IMR-90 (cell line): ENCODE measurements at regions not wholly inside any gene's neighbourhood (a gene's known extent, or its start where the extent isn't known, plus 50 kb on each side); places are given as distances from the start of the nearest gene placed in this dataset.

Experiments
- MAFK ChIP-seq: IDR thresholded peaks from 2 replicates; pipeline ENCODE4 v1.6.1; 2012; ENCODE audit warnings: low read depth, low read length, improper control_type of control experiment
- NFE2L2 ChIP-seq: fragments of 150-350 bp; IDR thresholded peaks from 2 replicates; pipeline ENCODE4 v1.6.1; 2016; ENCODE audit warnings: low read depth, mild to moderate bottlenecking, low read length
- SMC3 ChIP-seq: fragments of 150-350 bp; IDR thresholded peaks from 2 replicates; pipeline ENCODE4 v1.6.1; 2016; ENCODE audit warnings: low read depth, mild to moderate bottlenecking, antibody characterized with exemption, low read length, moderate library complexity
- TF ChIP-seq, protein P1 (sequence below): conservative IDR thresholded peaks from 2 replicates; pipeline ENCODE4 v1.5.1; 2012; ENCODE audit warnings: mild to moderate bottlenecking, low read depth, low read length, improper control_type of control experiment

DNA sequence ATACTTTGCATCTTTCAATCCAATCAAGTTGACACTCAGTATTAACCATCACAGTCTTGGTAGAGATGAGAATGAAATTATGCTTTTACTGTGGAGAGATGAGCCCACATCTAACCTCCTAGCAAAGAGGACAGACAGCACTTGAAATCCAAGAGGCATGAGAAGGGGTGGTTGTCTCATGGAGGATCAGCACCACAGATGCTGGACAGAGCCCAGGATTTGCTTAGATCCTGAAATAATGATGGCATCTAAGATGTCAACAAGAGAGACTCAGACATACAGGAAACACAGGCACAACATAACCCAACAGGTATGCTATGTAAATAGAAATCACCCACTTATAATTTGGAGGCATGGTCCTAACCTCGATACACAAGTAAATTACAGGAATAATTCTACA, 74.3 kb upstream of the VCX2 start:
- TF ChIP-seq MAFK (no peak), NFE2L2 (no peak), SMC3 (no peak)
- TF ChIP-seq, protein P1, sequence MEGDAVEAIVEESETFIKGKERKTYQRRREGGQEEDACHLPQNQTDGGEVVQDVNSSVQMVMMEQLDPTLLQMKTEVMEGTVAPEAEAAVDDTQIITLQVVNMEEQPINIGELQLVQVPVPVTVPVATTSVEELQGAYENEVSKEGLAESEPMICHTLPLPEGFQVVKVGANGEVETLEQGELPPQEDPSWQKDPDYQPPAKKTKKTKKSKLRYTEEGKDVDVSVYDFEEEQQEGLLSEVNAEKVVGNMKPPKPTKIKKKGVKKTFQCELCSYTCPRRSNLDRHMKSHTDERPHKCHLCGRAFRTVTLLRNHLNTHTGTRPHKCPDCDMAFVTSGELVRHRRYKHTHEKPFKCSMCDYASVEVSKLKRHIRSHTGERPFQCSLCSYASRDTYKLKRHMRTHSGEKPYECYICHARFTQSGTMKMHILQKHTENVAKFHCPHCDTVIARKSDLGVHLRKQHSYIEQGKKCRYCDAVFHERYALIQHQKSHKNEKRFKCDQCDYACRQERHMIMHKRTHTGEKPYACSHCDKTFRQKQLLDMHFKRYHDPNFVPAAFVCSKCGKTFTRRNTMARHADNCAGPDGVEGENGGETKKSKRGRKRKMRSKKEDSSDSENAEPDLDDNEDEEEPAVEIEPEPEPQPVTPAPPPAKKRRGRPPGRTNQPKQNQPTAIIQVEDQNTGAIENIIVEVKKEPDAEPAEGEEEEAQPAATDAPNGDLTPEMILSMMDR = no peak
